PC-9 (cell line): ENCODE measurements at regions not wholly inside any gene's neighbourhood (a gene's known extent, or its start where the extent isn't known, plus 50 kb on each side); places are given as distances from the start of the nearest gene placed in this dataset.

Experiments used
- BruUV-seq: library from RNA; stranded (reverse); fragments of 400-500 nt; replicated peaks from 2 replicates; lab custom pipeline; 2021; lab: Mats Ljungman, UMichigan
- CTCF ChIA-PET: fragments of 300-600 bp; sonication (Branson Sonifier 250); formaldehyde crosslinking; loops from one replicate; lab custom pipeline; 2022; ENCODE audit warnings: antibody characterized with exemption; lab: Charles Lee
- POLR2A ChIA-PET: fragments of 300-600 bp; sonication (Branson Sonifier 250); formaldehyde crosslinking; loops from one replicate; lab custom pipeline; 2022; ENCODE audit warnings: antibody characterized with exemption; ENCODE audit not compliant: unreplicated experiment; lab: Charles Lee
- DNase-seq, 2 experiments: peaks; one replicate each; pipeline versions ENCODE4 v3.0.0 to v3.0.0-alpha.2; 2015 to 2022; ENCODE audit warnings: mixed read lengths in 1 of 2
- H2AFZ ChIP-seq: fragments of 200-600 bp; sonication (generic); 2 replicates; pipeline ENCODE4 v1.8.1; 2017; ENCODE audit warnings: antibody characterized with exemption
- H3F3A ChIP-seq: fragments of 200-600 bp; sonication (generic); 2 replicates; pipeline ENCODE4 v1.8.1; 2017; ENCODE audit warnings: antibody characterized with exemption, mild to moderate bottlenecking, low read depth; ENCODE audit not compliant: insufficient read depth
- H3K27ac ChIP-seq: fragments of 200-600 bp; sonication (generic); 2 replicates; pipeline ENCODE4 v1.6.1; 2016; ENCODE audit warnings: mixed run types
- H3K27me3 ChIP-seq: fragments of 200-600 bp; sonication (generic); 2 replicates; pipeline ENCODE4 v1.6.1; 2016; ENCODE audit warnings: low read depth, mixed run types; ENCODE audit not compliant: insufficient read depth
- H3K36me3 ChIP-seq: fragments of 200-600 bp; sonication (generic); 2 replicates; pipeline ENCODE4 v1.6.1; 2016; ENCODE audit warnings: low read depth, mixed run types
- H3K4me1 ChIP-seq: fragments of 200-600 bp; sonication (generic); replicated peaks from 2 replicates; pipeline ENCODE4 v1.6.1; 2016; ENCODE audit warnings: mixed run types; ENCODE audit not compliant: insufficient read depth
- H3K4me2 ChIP-seq: fragments of 200-600 bp; sonication (generic); 2 replicates; pipeline ENCODE4 v1.6.1; 2017; ENCODE audit warnings: mixed run types
- H3K4me3 ChIP-seq: fragments of 200-600 bp; sonication (generic); 2 replicates; pipeline ENCODE4 v1.6.1; 2016; ENCODE audit warnings: mixed run types
- H3K79me2 ChIP-seq: fragments of 200-600 bp; sonication (generic); 2 replicates; pipeline ENCODE4 v1.6.1; 2017; ENCODE audit warnings: low read depth, mixed run types
- H3K9me2 ChIP-seq: fragments of 200-600 bp; sonication (generic); 2 replicates; pipeline ENCODE4 v1.8.1; 2017; ENCODE audit warnings: mild to moderate bottlenecking; ENCODE audit not compliant: insufficient read depth
- H3K9me3 ChIP-seq: fragments of 200-600 bp; sonication (generic); 2 replicates; pipeline ENCODE4 v1.8.1; 2016; ENCODE audit warnings: low read depth; ENCODE audit not compliant: insufficient read depth
- H4K20me1 ChIP-seq: fragments of 200-600 bp; sonication (generic); 2 replicates; pipeline ENCODE4 v1.8.1; 2017; ENCODE audit not compliant: insufficient read depth
- CTCF ChIP-seq: fragments of 200-600 bp; sonication (generic); conservative IDR thresholded peaks from 2 replicates; pipeline ENCODE4 v1.6.1; 2017; ENCODE audit warnings: mixed run types, antibody characterized with exemption, mild to moderate bottlenecking, moderate library complexity
- EZH2 ChIP-seq: fragments of 200-600 bp; sonication (generic); IDR thresholded peaks from 2 replicates; pipeline ENCODE4 v1.8.0; 2017; ENCODE audit warnings: antibody characterized with exemption, low read depth
- intact Hi-C: fragments of 100-400 bp; cut with micrococcal nuclease; formaldehyde crosslinking; loops from one replicate; pipeline ENCODE4 v1.10.0; 2022; ENCODE audit not compliant: unreplicated experiment

GRCh38 chr12:46500673-46501072, 128.1 kb upstream of the SLC38A2 start:
- H3K27ac ChIP-seq: no peak overlapping the region
- no peak overlapping the region for H2AFZ ChIP-seq
- H3K4me1 ChIP-seq: no peaks in the 10 kb centered on the region
- no peak for DNase-seq
- H4K20me1 ChIP-seq: no peaks in the 10 kb centered on the region
- BruUV-seq: no TSS peak
- H3K27me3 ChIP-seq: no peaks in the 10 kb centered on the region
- H3K9me2 ChIP-seq: no peaks in the 10 kb centered on the region
- no peaks in the 10 kb centered on the region for H3F3A ChIP-seq
- no peak for TF ChIP-seq EZH2
- TF ChIP-seq CTCF: no peak
- ChIA-PET CTCF (no interaction called here), POLR2A (no interaction called here)
- H3K36me3 ChIP-seq: no peaks in the 10 kb centered on the region; the same call in 1 of the 2 replicates
- H3K9me3 ChIP-seq: peaks cover 28% of the 10 kb centered on the region; the same call in 1 of the 2 replicates
- no peak overlapping the region for H3K4me2 ChIP-seq
- H3K79me2 ChIP-seq: no peaks in the 10 kb centered on the region
- intact Hi-C loops: no loop called here
- no peak overlapping the region for H3K4me3 ChIP-seq

GRCh38 chr12:46499901-46500300, 127.3 kb upstream of the SLC38A2 start:
- H3K4me1 ChIP-seq: peaks cover 7% of the 10 kb centered on the region
- H3F3A ChIP-seq: peaks cover 1% of the 10 kb centered on the region; the same call in 1 of the 2 replicates
- H3K9me2 ChIP-seq: no peaks in the 10 kb centered on the region
- no peaks in the 10 kb centered on the region for H3K79me2 ChIP-seq
- TF ChIP-seq CTCF: no peak
- TF ChIP-seq EZH2: no peak
- intact Hi-C loops: no loop called here
- POLR2A ChIA-PET: no interaction called here
- no peaks in the 10 kb centered on the region for H4K20me1 ChIP-seq
- no peaks in the 10 kb centered on the region for H3K27me3 ChIP-seq
- no peak overlapping the region for H3K4me2 ChIP-seq
- CTCF ChIA-PET: no interaction called here
- H3K4me3 ChIP-seq: no peak overlapping the region
- BruUV-seq: no TSS peak
- no peaks in the 10 kb centered on the region; the same call in 1 of the 2 replicates for H3K36me3 ChIP-seq
- H3K27ac ChIP-seq: no peak overlapping the region
- H3K9me3 ChIP-seq: peaks cover 24% of the 10 kb centered on the region; the same call in 1 of the 2 replicates
- H2AFZ ChIP-seq: no peak overlapping the region
- DNase-seq: no peak

GRCh38 chr12:46499226-46499625, 126.7 kb upstream of the SLC38A2 start:
- no peak overlapping the region for H2AFZ ChIP-seq
- H3K4me1 ChIP-seq: peaks cover 14% of the 10 kb centered on the region
- intact Hi-C loops: no loop called here
- H3F3A ChIP-seq: peaks cover 8% of the 10 kb centered on the region
- no peaks in the 10 kb centered on the region; the same call in 1 of the 2 replicates for H3K36me3 ChIP-seq
- CTCF ChIA-PET: no interaction called here
- no peaks in the 10 kb centered on the region for H3K79me2 ChIP-seq
- no TSS peak for BruUV-seq
- H3K27ac ChIP-seq: no peak overlapping the region
- H3K4me2 ChIP-seq: no peak overlapping the region
- no peaks in the 10 kb centered on the region for H3K27me3 ChIP-seq
- H4K20me1 ChIP-seq: no peaks in the 10 kb centered on the region
- no peaks in the 10 kb centered on the region for H3K9me2 ChIP-seq
- DNase-seq: no peak
- POLR2A ChIA-PET: no interaction called here
- TF ChIP-seq CTCF: no peak
- TF ChIP-seq EZH2: no peak
- no peak overlapping the region for H3K4me3 ChIP-seq
- H3K9me3 ChIP-seq: peaks cover 20% of the 10 kb centered on the region; the same call in 1 of the 2 replicates
